Caco-2 (cell line): ENCODE measurements at regions not wholly inside any gene's neighbourhood (a gene's known extent, or its start where the extent isn't known, plus 50 kb on each side); places are given as distances from the start of the nearest gene placed in this dataset.

Experiments used
- BruUV-seq: library from RNA; stranded (reverse); fragments of 400-500 nt; replicated peaks from 2 replicates; lab custom pipeline; 2021; lab: Mats Ljungman, UMichigan
- CTCF ChIA-PET: fragments of 300-600 bp; sonication (Branson Sonifier 250); formaldehyde crosslinking; loops from one replicate; lab custom pipeline; 2022; ENCODE audit warnings: antibody characterized with exemption; lab: Charles Lee
- POLR2A ChIA-PET: fragments of 300-600 bp; sonication (Branson Sonifier 250); formaldehyde crosslinking; loops from one replicate; lab custom pipeline; 2022; ENCODE audit warnings: antibody characterized with exemption; lab: Charles Lee
- DNase-seq, 2 experiments: peaks; one replicate each; pipeline versions ENCODE4 v3.0.0 to v3.0.0-alpha.2; 2020 to 2022
- H3K27me3 ChIP-seq: replicated peaks from 2 replicates; pipeline ENCODE4 v1.6.0; 2011; ENCODE audit warnings: low read length; ENCODE audit not compliant: control insufficient read depth, insufficient read depth
- H3K36me3 ChIP-seq: 2 replicates; pipeline ENCODE4 v1.5.1; 2011; ENCODE audit warnings: low read length; ENCODE audit not compliant: control insufficient read depth, insufficient read depth
- H3K4me1 ChIP-seq: fragments of 250-450 bp; sonication (Bioruptor Pico); 2 replicates; pipeline ENCODE4 v1.5.1; 2020; ENCODE audit warnings: mild to moderate bottlenecking
- H3K4me3 ChIP-seq: 2 replicates; pipeline ENCODE4 v1.5.1; 2011; ENCODE audit warnings: low read depth, mild to moderate bottlenecking, control low read depth, low read length
- H3K9me3 ChIP-seq: fragments of 250-450 bp; sonication (Bioruptor Pico); 2 replicates; pipeline ENCODE4 v1.5.1; 2020; ENCODE audit warnings: mild to moderate bottlenecking, moderate library complexity
- H3K27ac Mint-ChIP-seq: one replicate; pipeline ENCODE4 v1.8.0; 2022; ENCODE audit warnings: mixed read lengths; ENCODE audit not compliant: unreplicated experiment
- H3K27me3 Mint-ChIP-seq: one replicate; pipeline ENCODE4 v1.8.0; 2022; ENCODE audit warnings: mixed read lengths; ENCODE audit not compliant: insufficient read depth, unreplicated experiment
- H3K36me3 Mint-ChIP-seq: one replicate; pipeline ENCODE4 v1.8.0; 2022; ENCODE audit warnings: mild to moderate bottlenecking, mixed read lengths; ENCODE audit not compliant: insufficient read depth, unreplicated experiment
- H3K4me1 Mint-ChIP-seq: one replicate; pipeline ENCODE4 v1.8.0; 2022; ENCODE audit warnings: low read depth, mixed read lengths; ENCODE audit not compliant: unreplicated experiment
- H3K4me3 Mint-ChIP-seq: one replicate; pipeline ENCODE4 v1.8.0; 2022; ENCODE audit warnings: mild to moderate bottlenecking, moderate library complexity, mixed read lengths; ENCODE audit not compliant: unreplicated experiment
- H3K9me3 Mint-ChIP-seq: one replicate; pipeline ENCODE4 v1.8.0; 2022; ENCODE audit warnings: mixed read lengths; ENCODE audit not compliant: unreplicated experiment
- CTCF ChIP-seq, 2 experiments: fragments of 200-600 bp in 1 of 2; IDR thresholded peaks; 1 replicate in 1 of 2; 2 replicates in 1 of 2; pipeline versions ENCODE4 v1.5.1 to v1.8.0; 2011 to 2022; ENCODE audit warnings: antibody characterized with exemption in 1 of 2, control low read depth in 1 of 2, inconsistent platforms in 1 of 2, low read depth in 1 of 2, low read length in 1 of 2, mild to moderate bottlenecking in 1 of 2, moderate library complexity in 1 of 2; ENCODE audit not compliant: insufficient read depth in 1 of 2, severe bottlenecking in 1 of 2, unreplicated experiment in 1 of 2
- intact Hi-C: fragments of 100-400 bp; cut with micrococcal nuclease; formaldehyde crosslinking; loops from one replicate; pipeline ENCODE4 v1.10.0; 2022; ENCODE audit not compliant: unreplicated experiment

GRCh38 chrX:10728806-10729389, 108.5 kb upstream of the MID1 start:
- no TSS peak for BruUV-seq
- POLR2A ChIA-PET, result no interaction called here
- intact Hi-C loops, result no loop called here
- H3K4me3 ChIP-seq, result no peak overlapping the region
- no peak for TF ChIP-seq CTCF (IDR thresholded peaks at IDR 0.05; ENCODE audit: insufficient read depth in 1 of 2, low read depth in 1 of 2, low read length in 1 of 2, severe bottlenecking in 1 of 2, unreplicated experiment in 1 of 2)
- Mint-ChIP-seq H3K27ac (no peak overlapping the region), H3K27me3 (no peaks in the 10 kb centered on the region), H3K4me1 (no peaks in the 10 kb centered on the region), H3K4me3 (no peak overlapping the region), H3K9me3 (no peaks in the 10 kb centered on the region), H3K36me3 (peaks cover under 1% of the 10 kb centered on the region)
- CTCF ChIA-PET, result no interaction called here
- H3K9me3 ChIP-seq, result no peaks in the 10 kb centered on the region
- H3K4me1 ChIP-seq, result no peaks in the 10 kb centered on the region
- DNase-seq, result no peak
- H3K27me3 ChIP-seq, result no peaks in the 10 kb centered on the region
- H3K36me3 ChIP-seq, result no peaks in the 10 kb centered on the region

GRCh38 chrX:10739426-10739825, 119.0 kb upstream of the MID1 start:
- no peaks in the 10 kb centered on the region for H3K4me1 Mint-ChIP-seq

GRCh38 chrX:10741003-10741402, 120.6 kb upstream of the MID1 start:
- H3K4me3 Mint-ChIP-seq, result no peak overlapping the region
- no peaks in the 10 kb centered on the region for H3K36me3 ChIP-seq
- no peak overlapping the region for H3K27ac Mint-ChIP-seq
- no peaks in the 10 kb centered on the region for H3K4me1 ChIP-seq
- no peaks in the 10 kb centered on the region for H3K9me3 ChIP-seq
- intact Hi-C loops, result no loop called here
- H3K4me3 ChIP-seq, result no peak overlapping the region
- ChIA-PET CTCF (no interaction called here), POLR2A (no interaction called here)
- H3K27me3 Mint-ChIP-seq, result no peaks in the 10 kb centered on the region
- no peaks in the 10 kb centered on the region for H3K27me3 ChIP-seq
- H3K9me3 Mint-ChIP-seq, result no peaks in the 10 kb centered on the region
- H3K36me3 Mint-ChIP-seq, result no peaks in the 10 kb centered on the region
- no TSS peak for BruUV-seq
- no peak for DNase-seq
- no peaks in the 10 kb centered on the region for H3K4me1 Mint-ChIP-seq
- no peak for TF ChIP-seq CTCF (IDR thresholded peaks at IDR 0.05; ENCODE audit: insufficient read depth in 1 of 2, low read depth in 1 of 2, low read length in 1 of 2, severe bottlenecking in 1 of 2, unreplicated experiment in 1 of 2)

More at GRCh38 chrX:10739426-10739825, 119.0 kb upstream of the MID1 start:
- intact Hi-C loops, result no loop called here
- Histone ChIP-seq H3K4me1 (no peaks in the 10 kb centered on the region), H3K9me3 (no peaks in the 10 kb centered on the region), H3K4me3 (no peak overlapping the region), H3K36me3 (no peaks in the 10 kb centered on the region), H3K27me3 (no peaks in the 10 kb centered on the region)
- DNase-seq, result no peak
- CTCF ChIA-PET, result no interaction called here
- H3K9me3 Mint-ChIP-seq, result no peaks in the 10 kb centered on the region
- H3K4me3 Mint-ChIP-seq, result no peak overlapping the region
- no peak overlapping the region for H3K27ac Mint-ChIP-seq
- no peaks in the 10 kb centered on the region for H3K27me3 Mint-ChIP-seq
- no peaks in the 10 kb centered on the region for H3K36me3 Mint-ChIP-seq
- no peak for TF ChIP-seq CTCF (IDR thresholded peaks at IDR 0.05; ENCODE audit: insufficient read depth in 1 of 2, low read depth in 1 of 2, low read length in 1 of 2, severe bottlenecking in 1 of 2, unreplicated experiment in 1 of 2)
- POLR2A ChIA-PET, result no interaction called here
- no TSS peak for BruUV-seq
